GM12872 (cell line): ENCODE measurements at regions not wholly inside any gene's neighbourhood (a gene's known extent, or its start where the extent isn't known, plus 50 kb on each side); places are given as distances from the start of the nearest gene placed in this dataset.

Experiments
- TF ChIP-seq, protein P1 (sequence below): IDR thresholded peaks from 3 replicates; pipeline ENCODE4 v1.5.1; 2011; ENCODE audit warnings: low read depth, mild to moderate bottlenecking, low read length, moderate library complexity; ENCODE audit not compliant: insufficient read depth

DNA sequence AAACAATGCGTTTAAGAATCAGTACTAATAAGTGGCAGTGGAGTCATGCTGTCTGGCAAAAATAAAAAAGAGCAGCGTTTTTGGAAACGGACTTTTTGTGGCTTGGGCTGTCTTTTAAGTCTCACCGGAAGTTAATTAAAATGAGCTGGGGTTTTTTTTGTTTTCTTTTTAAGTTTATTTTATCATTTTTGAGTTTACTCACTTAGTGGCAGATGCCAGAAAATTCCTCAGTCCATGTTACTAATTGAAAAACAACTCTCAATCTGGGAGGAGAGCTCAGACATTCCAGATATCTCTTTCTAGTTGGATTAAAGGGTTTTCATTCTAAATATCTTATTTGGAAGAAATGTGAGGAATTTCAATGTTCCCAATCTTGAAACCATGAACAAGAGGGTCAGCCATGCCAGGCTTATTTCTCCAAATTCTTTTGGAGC, 133.8 kb upstream of the AGR3 start:
- TF ChIP-seq, protein P1, sequence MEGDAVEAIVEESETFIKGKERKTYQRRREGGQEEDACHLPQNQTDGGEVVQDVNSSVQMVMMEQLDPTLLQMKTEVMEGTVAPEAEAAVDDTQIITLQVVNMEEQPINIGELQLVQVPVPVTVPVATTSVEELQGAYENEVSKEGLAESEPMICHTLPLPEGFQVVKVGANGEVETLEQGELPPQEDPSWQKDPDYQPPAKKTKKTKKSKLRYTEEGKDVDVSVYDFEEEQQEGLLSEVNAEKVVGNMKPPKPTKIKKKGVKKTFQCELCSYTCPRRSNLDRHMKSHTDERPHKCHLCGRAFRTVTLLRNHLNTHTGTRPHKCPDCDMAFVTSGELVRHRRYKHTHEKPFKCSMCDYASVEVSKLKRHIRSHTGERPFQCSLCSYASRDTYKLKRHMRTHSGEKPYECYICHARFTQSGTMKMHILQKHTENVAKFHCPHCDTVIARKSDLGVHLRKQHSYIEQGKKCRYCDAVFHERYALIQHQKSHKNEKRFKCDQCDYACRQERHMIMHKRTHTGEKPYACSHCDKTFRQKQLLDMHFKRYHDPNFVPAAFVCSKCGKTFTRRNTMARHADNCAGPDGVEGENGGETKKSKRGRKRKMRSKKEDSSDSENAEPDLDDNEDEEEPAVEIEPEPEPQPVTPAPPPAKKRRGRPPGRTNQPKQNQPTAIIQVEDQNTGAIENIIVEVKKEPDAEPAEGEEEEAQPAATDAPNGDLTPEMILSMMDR: no peak

DNA sequence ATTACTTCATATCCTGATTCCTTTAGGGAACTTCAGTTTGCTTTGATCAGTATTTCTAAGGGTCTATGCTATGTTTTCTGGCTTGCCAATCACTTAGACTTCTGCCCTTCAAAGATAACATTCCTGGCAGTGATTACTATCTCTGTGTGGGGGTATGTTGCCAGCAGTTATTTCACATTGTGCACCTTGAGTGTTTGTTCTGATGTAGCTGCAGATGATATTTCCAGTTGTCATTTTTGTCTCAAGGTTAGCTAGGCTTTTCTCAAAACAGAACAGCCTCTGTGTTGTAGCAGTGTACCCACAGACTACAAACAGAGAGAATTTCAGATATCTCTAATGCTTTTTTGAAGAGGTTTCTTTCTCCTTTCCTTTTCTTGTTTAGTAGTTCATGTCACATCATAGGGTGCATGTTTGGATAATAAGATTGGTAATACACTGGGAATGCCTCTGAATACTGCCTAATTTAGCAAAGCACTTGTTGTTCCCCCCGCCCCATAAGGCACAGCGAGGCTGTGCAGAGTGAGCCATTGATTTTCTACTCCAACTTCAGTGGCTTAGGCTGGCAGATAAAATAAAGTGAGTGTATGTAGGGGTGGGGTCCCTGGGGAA, 134.7 kb upstream of the AGR3 start:
- TF ChIP-seq, protein P1: no peak

DNA sequence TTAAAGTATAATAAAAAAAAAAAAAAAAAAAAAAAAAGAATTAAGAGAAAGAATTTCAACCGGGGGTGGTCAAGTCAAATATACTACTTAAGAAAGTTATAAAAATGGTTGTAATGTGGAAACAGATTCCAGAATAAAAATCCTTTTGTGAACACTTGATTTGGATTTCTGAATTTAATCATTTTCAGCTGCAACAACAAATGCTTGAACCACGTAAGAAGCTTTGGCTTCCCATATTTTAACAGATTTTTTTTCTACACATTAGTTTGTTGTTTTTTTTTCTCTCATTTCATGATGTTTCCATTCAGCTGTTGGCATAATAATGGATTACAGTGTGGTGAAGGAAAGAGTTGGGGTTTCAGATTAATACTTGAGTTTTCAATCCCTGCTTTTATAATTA, 137.3 kb upstream of the AGR3 start:
- TF ChIP-seq, protein P1: no peak

DNA sequence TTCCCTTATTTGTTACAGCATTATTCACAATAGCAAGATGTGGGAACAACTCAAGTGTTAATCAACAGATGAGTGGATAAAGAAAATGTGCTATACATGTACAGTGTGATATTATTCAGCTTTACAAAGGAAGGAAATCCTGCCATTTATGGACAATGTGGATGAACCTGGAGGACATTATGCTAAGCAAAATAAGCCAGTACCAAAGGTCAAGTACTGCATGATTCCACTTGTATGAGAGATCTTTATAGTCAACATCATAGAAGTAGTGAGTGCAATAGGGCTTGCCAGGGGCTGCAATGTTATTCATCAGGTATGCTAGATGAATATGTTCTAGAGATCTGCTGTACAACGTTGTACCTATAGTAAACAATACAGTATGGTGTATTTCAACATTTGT, 138.5 kb upstream of the AGR3 start:
- TF ChIP-seq, protein P1: no peak

DNA sequence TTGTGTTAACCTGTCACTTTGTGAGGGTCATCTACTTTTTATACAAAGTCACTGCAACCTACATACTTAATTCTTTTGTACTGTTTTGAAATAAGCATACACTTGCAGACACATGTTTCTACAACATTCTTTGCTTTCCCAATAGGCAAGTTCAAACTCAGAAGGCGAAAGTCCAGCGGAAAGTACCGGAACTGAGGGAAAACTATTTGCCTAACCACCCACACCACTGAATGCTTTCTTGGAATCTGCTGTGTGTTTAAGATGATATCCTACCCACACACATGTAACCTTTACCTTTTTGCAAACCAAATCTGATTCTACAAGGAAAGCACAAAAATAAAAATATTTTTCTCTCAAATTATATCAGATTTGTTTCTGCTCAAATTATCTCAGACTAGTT, 139.4 kb upstream of the AGR3 start:
- TF ChIP-seq, protein P1: no peak

DNA sequence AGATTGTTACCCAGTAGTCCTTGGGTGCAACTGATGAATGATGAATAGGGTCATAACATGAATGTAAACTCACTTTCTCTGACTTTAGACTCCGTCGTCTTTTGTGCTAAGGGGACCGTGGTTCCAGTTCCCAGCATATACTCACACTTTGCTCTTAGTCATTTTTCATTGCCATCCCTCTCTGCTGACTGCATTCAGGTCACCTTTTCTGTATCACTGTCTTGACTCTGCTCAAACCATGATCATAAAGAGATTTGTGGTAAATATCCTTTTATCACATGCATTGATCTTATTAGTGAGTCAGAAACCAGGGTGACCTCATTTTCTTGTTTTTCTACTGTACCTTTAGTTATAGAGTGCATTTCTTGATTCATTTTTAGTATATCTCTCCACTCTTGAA, 141.1 kb upstream of the AGR3 start:
- TF ChIP-seq, protein P1: no peak

DNA sequence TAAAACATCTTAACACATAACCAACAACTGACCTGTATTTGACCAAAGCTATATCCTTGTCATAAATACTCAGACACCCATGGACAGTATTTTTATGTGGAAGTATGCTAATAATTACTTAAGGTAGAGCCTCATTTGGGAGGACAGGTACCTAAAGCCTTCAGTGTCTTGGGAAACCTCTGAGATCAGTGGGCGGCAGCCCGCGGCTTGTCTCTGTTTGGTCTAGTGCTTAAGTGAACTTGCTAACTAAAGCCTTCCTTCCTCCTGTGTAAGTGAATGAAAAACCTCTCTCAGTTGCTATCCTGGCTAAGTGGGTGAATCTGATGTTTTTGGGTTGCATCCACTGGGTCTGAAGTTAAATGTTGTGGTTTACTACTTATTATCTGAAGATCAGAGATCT, 144.5 kb upstream of the AGR3 start:
- TF ChIP-seq, protein P1: no peak

DNA sequence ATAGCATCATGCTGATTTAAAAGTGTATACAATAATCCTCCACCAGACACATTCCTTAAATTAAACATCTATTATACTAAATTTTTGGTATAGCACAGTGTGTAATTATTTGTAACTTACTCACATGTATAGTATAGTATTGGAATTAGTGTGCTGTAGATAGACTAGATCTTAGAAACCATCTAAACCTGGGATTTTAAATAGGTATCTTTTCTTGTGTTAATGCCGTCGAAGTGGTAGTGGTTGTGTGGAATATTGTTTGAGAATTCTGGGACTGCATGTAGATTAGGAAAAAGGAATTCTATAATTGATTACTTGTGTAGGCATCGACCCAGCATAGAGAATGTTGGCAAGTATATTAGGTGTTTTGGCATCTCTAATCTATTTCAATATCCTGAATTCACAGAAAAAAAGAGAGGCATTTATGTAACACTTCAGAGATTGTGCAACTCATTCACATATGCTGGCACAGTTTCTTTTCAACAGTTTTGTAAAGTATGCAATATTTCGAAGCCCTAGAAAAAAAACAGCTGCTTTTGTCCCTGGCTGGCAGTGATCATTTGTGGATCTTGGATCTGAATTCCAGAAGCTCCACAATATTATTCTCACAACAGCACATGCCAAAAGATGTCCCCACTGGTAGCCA, 145.5 kb upstream of the AGR3 start:
- TF ChIP-seq, protein P1: no peak
